HCT116 (cell line): ENCODE measurements at regions not wholly inside any gene's neighbourhood (a gene's known extent, or its start where the extent isn't known, plus 50 kb on each side); places are given as distances from the start of the nearest gene placed in this dataset.

ENCODE experiments used
- ATAC-seq: fragments of 200-7000 bp; cut with Tn5 transposase; 2 replicates; pipeline ENCODE4 v1.9.1; 2020; ENCODE audit warnings: mild to moderate bottlenecking, moderate library complexity
- BruUV-seq: library from RNA; stranded (reverse); fragments of 400-500 nt; replicated peaks from 2 replicates; lab custom pipeline; 2021; lab: Mats Ljungman, UMichigan
- CTCF ChIA-PET: fragments of 300-600 bp; sonication (Branson Sonifier 250); formaldehyde crosslinking; loops from one replicate; lab custom pipeline; 2021; ENCODE audit warnings: antibody characterized with exemption; lab: Charles Lee
- POLR2A ChIA-PET: fragments of 300-600, 350-600 bp; sonication (Branson Sonifier 250); formaldehyde crosslinking; loops from one replicate; lab custom pipeline; 2021; ENCODE audit warnings: antibody characterized with exemption; lab: Charles Lee
- RAD21 ChIA-PET, 2 experiments: fragments of 300-600 bp; sonication (Branson Sonifier 250); formaldehyde crosslinking; loops; one replicate each; lab custom pipeline; 2023; ENCODE audit warnings: low total read pairs in 2 of 2; ENCODE audit not compliant: uncharacterized antibody in 2 of 2, unreplicated experiment in 2 of 2, low non-redundant PET in 1 of 2; lab: Charles Lee
- DNase-seq: peaks from one replicate; pipeline ENCODE4 v3.0.0-alpha.2; 2010; ENCODE audit warnings: low read depth, low spot score
- H2AFZ ChIP-seq: fragments of 200-600 bp; shearing (Covaris generic), sonication (generic); 2 replicates; pipeline ENCODE4 v1.6.1; 2017; ENCODE audit warnings: low read depth, mixed run types, mixed read lengths, antibody characterized with exemption, low read length; ENCODE audit not compliant: poor library complexity, severe bottlenecking
- H3K27ac ChIP-seq: 2 replicates; pipeline ENCODE4 v1.5.1; 2012; ENCODE audit warnings: low read depth, low read length
- H3K27me3 ChIP-seq: fragments of 200-600 bp; sonication (generic); 2 replicates; pipeline ENCODE4 v1.6.1; 2016; ENCODE audit warnings: mixed run types, low read length, mixed read lengths; ENCODE audit not compliant: insufficient read depth
- H3K36me3 ChIP-seq, 2 experiments: fragments of 200-500 bp in 1 of 2; fragments of 200-600 bp in 1 of 2; sonication (Bioruptor generic) in 1 of 2; sonication (generic) in 1 of 2; 2 replicates each; pipeline versions ENCODE4 v1.5.1 to v1.6.1; 2014 to 2016; ENCODE audit warnings: low read length in 2 of 2, inconsistent platforms in 1 of 2, mixed read lengths in 1 of 2, mixed run types in 1 of 2; ENCODE audit not compliant: insufficient read depth in 2 of 2, control insufficient read depth in 1 of 2
- H3K4me1 ChIP-seq, 2 experiments: fragments of 200-600 bp in 1 of 2; sonication (generic) in 1 of 2; 2 replicates each; pipeline versions ENCODE4 v1.5.1 to v1.6.1; 2012 to 2017; ENCODE audit warnings: low read length in 2 of 2, inconsistent platforms in 1 of 2, mild to moderate bottlenecking in 1 of 2, mixed read lengths in 1 of 2, mixed run types in 1 of 2, moderate library complexity in 1 of 2; ENCODE audit not compliant: insufficient read depth in 2 of 2, control insufficient read depth in 1 of 2
- H3K4me2 ChIP-seq: fragments of 200-600 bp; sonication (generic); 2 replicates; pipeline ENCODE4 v1.6.1; 2017; ENCODE audit warnings: mixed run types, low read length, mixed read lengths
- H3K4me3 ChIP-seq, 2 experiments: fragments of 200-600 bp in 1 of 2; sonication (generic) in 1 of 2; replicated peaks in 1 of 2; 2 replicates each; pipeline ENCODE4 v1.5.1; 2011 to 2016; ENCODE audit warnings: low read length in 2 of 2, control low read depth in 1 of 2, low read depth in 1 of 2, mild to moderate bottlenecking in 1 of 2, mixed read lengths in 1 of 2, mixed run types in 1 of 2
- H3K79me2 ChIP-seq: fragments of 200-600 bp; sonication (generic); 2 replicates; pipeline ENCODE4 v1.6.1; 2017; ENCODE audit warnings: mild to moderate bottlenecking, mixed run types, low read length, moderate library complexity, mixed read lengths; ENCODE audit not compliant: insufficient read depth
- H3K9ac ChIP-seq: fragments of 200-600 bp; sonication (generic); 2 replicates; pipeline ENCODE4 v1.6.1; 2016; ENCODE audit warnings: low read length, mixed read lengths
- H3K9me2 ChIP-seq: fragments of 200-600 bp; sonication (generic), shearing (Covaris generic); 2 replicates; pipeline ENCODE4 v1.6.1; 2017; ENCODE audit warnings: mixed run types, mild to moderate bottlenecking, moderate library complexity; ENCODE audit not compliant: insufficient read depth
- H3K9me3 ChIP-seq, 2 experiments: fragments of 200-500 bp in 1 of 2; fragments of 200-600 bp in 1 of 2; sonication (Bioruptor generic) in 1 of 2; sonication (generic) in 1 of 2; 2 replicates each; pipeline ENCODE4 v1.6.1; 2014 to 2017; ENCODE audit warnings: low read length in 2 of 2, mixed read lengths in 2 of 2, inconsistent platforms in 1 of 2, low read depth in 1 of 2, mild to moderate bottlenecking in 1 of 2, mixed run types in 1 of 2, moderate library complexity in 1 of 2; ENCODE audit not compliant: control insufficient read depth in 1 of 2, insufficient read depth in 1 of 2
- H4K20me1 ChIP-seq: fragments of 200-600 bp; sonication (generic), shearing (Covaris generic); 2 replicates; pipeline ENCODE4 v1.6.1; 2017; ENCODE audit warnings: mixed run types, mild to moderate bottlenecking, moderate library complexity; ENCODE audit not compliant: insufficient read depth
- ATF3 ChIP-seq: IDR thresholded peaks from 2 replicates; pipeline ENCODE4 v1.6.1; 2012
- CBX3 ChIP-seq: IDR thresholded peaks from 2 replicates; pipeline ENCODE4 v1.6.1; 2012; ENCODE audit warnings: low read depth
- EZH2phosphoT487 ChIP-seq: fragments of 200-600 bp; IDR thresholded peaks from 2 replicates; pipeline ENCODE4 v1.6.1; 2018; ENCODE audit warnings: antibody characterized with exemption, borderline replicate concordance
- FOSL1 ChIP-seq: IDR thresholded peaks from 2 replicates; pipeline ENCODE4 v1.6.1; 2012; ENCODE audit warnings: low read depth
- RAD21 ChIP-seq: IDR thresholded peaks from 2 replicates; pipeline ENCODE4 v1.6.1; 2012; ENCODE audit warnings: low read depth, mild to moderate bottlenecking
- YY1 ChIP-seq: IDR thresholded peaks from 2 replicates; pipeline ENCODE4 v1.6.1; 2011; ENCODE audit warnings: low read length, low read depth, moderate library complexity, mild to moderate bottlenecking; ENCODE audit not compliant: insufficient replicate concordance; ENCODE audit errors: extremely low read depth
- ZBTB33 ChIP-seq: IDR thresholded peaks from 2 replicates; pipeline ENCODE4 v1.6.1; 2011; ENCODE audit warnings: mild to moderate bottlenecking, low read length, moderate library complexity; ENCODE audit not compliant: insufficient replicate concordance; ENCODE audit errors: extremely low read depth
- intact Hi-C: fragments of 100-400 bp; cut with micrococcal nuclease; formaldehyde crosslinking; loops from 2 replicates; pipeline ENCODE4 v1.10.0; 2022
- TF ChIP-seq, protein P1 (sequence below), 3 experiments: fragments of 200-600 bp in 1 of 3; sonication (generic) in 1 of 3; IDR thresholded peaks in 2 of 3; conservative IDR thresholded peaks in 1 of 3; 2 replicates each; pipeline ENCODE4 v1.5.1; 2012 to 2017; ENCODE audit warnings: low read depth in 2 of 3, low read length in 2 of 3, antibody characterized with exemption in 1 of 3, borderline replicate concordance in 1 of 3, control low read depth in 1 of 3, mild to moderate bottlenecking in 1 of 3, mixed read lengths in 1 of 3, mixed run types in 1 of 3, moderate library complexity in 1 of 3; ENCODE audit not compliant: insufficient read depth in 1 of 3
- TF ChIP-seq, protein P2 (sequence below): IDR thresholded peaks from 2 replicates; pipeline ENCODE4 v1.6.1; 2012; ENCODE audit warnings: low read depth

DNA sequence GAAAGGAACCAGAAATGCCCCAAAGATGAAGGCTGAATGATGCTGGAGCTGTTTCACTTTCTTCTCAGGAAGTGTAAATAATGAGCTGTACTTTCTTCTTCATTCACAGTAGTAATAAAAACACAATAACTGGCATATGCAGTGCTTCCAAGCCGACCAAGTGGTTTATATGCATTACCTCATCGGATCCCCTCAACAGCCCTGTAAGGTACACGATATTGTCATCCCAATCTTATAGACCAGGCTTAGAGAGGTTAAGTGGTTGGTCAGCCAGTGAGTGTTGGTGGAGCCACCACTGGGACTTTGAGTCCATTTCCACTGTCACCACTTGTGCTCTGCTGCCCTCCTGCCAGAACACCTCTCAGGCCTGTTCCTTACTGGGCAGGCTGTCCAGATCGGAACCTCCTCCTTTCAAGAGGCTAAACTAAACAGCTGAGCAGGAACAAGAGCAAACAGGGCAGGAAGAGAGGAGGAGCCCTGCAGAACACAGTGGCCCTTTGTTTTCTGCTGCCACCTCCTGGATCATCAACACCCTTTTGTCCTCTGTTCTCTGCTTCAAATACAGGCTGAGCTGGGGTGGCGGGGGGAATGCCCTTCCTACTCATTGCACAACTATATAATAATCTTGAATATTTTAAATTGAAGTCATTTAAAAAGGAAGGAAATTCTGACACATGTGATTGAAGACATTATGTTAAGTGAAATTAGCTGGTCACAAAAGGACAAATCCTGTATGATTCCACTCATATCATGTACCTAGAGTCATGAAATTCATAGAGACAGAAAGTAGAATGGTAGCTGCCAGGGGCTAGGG lies 112.5 kb upstream of the ATP6AP2 start:
- H4K20me1 ChIP-seq: no peaks in the 10 kb centered on the region
- TF ChIP-seq RAD21: peak; percentile 74
- no peak for TF ChIP-seq FOSL1
- TF ChIP-seq ATF3: no peak
- TF ChIP-seq, protein P1, sequence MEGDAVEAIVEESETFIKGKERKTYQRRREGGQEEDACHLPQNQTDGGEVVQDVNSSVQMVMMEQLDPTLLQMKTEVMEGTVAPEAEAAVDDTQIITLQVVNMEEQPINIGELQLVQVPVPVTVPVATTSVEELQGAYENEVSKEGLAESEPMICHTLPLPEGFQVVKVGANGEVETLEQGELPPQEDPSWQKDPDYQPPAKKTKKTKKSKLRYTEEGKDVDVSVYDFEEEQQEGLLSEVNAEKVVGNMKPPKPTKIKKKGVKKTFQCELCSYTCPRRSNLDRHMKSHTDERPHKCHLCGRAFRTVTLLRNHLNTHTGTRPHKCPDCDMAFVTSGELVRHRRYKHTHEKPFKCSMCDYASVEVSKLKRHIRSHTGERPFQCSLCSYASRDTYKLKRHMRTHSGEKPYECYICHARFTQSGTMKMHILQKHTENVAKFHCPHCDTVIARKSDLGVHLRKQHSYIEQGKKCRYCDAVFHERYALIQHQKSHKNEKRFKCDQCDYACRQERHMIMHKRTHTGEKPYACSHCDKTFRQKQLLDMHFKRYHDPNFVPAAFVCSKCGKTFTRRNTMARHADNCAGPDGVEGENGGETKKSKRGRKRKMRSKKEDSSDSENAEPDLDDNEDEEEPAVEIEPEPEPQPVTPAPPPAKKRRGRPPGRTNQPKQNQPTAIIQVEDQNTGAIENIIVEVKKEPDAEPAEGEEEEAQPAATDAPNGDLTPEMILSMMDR (IDR thresholded peaks at IDR 0.05 in 2 of 3, conservative IDR thresholded peaks at IDR 0.05 in 1 of 3; ENCODE audit: borderline replicate concordance in 1 of 3, insufficient read depth in 1 of 3, low read depth in 2 of 3, low read length in 2 of 3): peak; percentile 24 to 33 (median 32); a peak in 4 of 6 replicates
- TF ChIP-seq CBX3: 0 out of 2 replicates have a peak, but pooled peaks have one; percentile 17
- H2AFZ ChIP-seq: no peak overlapping the region
- DNase-seq: peak; percentile 47
- H3K27ac ChIP-seq: no peak overlapping the region
- BruUV-seq: no TSS peak
- no peaks in the 10 kb centered on the region for H3K9me2 ChIP-seq
- peaks cover 3 to 9% of the 10 kb centered on the region in 2 experiments; a peak in 3 of 4 replicates for H3K4me1 ChIP-seq
- ChIA-PET RAD21 (no interaction called here), CTCF (interaction anchor here (1.0 kb wide), 1 partner anchor 292 kb away, joined by 4 read pairs; no protein-coding TSS in a partner anchor), POLR2A (no interaction called here)
- H3K36me3 ChIP-seq: no peaks in the 10 kb centered on the region
- H3K9me3 ChIP-seq: no peaks in the 10 kb centered on the region
- peak overlapping the region; percentile 34 for H3K4me2 ChIP-seq
- H3K79me2 ChIP-seq: no peaks in the 10 kb centered on the region
- intact Hi-C loops: no loop called here
- H3K27me3 ChIP-seq: no peaks in the 10 kb centered on the region
- no peak overlapping the region for H3K4me3 ChIP-seq
- H3K9ac ChIP-seq: no peak overlapping the region
- ATAC-seq: peak; percentile 92

GRCh38 chrX:40467454-40467853 lies 113.3 kb upstream of the ATP6AP2 start:
- H3K4me3 ChIP-seq: no peak overlapping the region
- H3K4me2 ChIP-seq: no peak overlapping the region
- H3K4me1 ChIP-seq: peaks cover 3 to 9% of the 10 kb centered on the region in 2 experiments; a peak in 3 of 4 replicates
- DNase-seq (no peak), ATAC-seq (no peak)
- intact Hi-C loops: no loop called here
- H3K9ac ChIP-seq: no peak overlapping the region
- no peaks in the 10 kb centered on the region for H4K20me1 ChIP-seq
- H3K36me3 ChIP-seq: no peaks in the 10 kb centered on the region
- no TSS peak for BruUV-seq
- H3K27ac ChIP-seq: no peak overlapping the region
- H3K9me2 ChIP-seq: no peaks in the 10 kb centered on the region
- H3K79me2 ChIP-seq: no peaks in the 10 kb centered on the region
- POLR2A ChIA-PET: no interaction called here
- RAD21 ChIA-PET: no interaction called here
- CTCF ChIA-PET: no interaction called here
- no peaks in the 10 kb centered on the region for H3K27me3 ChIP-seq
- H2AFZ ChIP-seq: no peak overlapping the region
- H3K9me3 ChIP-seq: no peaks in the 10 kb centered on the region
- TF ChIP-seq FOSL1: no peak
- no peak for TF ChIP-seq RAD21
- TF ChIP-seq ZBTB33: no peak
- TF ChIP-seq, protein P2, sequence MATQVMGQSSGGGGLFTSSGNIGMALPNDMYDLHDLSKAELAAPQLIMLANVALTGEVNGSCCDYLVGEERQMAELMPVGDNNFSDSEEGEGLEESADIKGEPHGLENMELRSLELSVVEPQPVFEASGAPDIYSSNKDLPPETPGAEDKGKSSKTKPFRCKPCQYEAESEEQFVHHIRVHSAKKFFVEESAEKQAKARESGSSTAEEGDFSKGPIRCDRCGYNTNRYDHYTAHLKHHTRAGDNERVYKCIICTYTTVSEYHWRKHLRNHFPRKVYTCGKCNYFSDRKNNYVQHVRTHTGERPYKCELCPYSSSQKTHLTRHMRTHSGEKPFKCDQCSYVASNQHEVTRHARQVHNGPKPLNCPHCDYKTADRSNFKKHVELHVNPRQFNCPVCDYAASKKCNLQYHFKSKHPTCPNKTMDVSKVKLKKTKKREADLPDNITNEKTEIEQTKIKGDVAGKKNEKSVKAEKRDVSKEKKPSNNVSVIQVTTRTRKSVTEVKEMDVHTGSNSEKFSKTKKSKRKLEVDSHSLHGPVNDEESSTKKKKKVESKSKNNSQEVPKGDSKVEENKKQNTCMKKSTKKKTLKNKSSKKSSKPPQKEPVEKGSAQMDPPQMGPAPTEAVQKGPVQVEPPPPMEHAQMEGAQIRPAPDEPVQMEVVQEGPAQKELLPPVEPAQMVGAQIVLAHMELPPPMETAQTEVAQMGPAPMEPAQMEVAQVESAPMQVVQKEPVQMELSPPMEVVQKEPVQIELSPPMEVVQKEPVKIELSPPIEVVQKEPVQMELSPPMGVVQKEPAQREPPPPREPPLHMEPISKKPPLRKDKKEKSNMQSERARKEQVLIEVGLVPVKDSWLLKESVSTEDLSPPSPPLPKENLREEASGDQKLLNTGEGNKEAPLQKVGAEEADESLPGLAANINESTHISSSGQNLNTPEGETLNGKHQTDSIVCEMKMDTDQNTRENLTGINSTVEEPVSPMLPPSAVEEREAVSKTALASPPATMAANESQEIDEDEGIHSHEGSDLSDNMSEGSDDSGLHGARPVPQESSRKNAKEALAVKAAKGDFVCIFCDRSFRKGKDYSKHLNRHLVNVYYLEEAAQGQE: no peak
- TF ChIP-seq YY1: no peak
- TF ChIP-seq EZH2phosphoT487: no peak
